B cell (primary cell): ENCODE measurements at regions not wholly inside any gene's neighbourhood (a gene's known extent, or its start where the extent isn't known, plus 50 kb on each side); places are given as distances from the start of the nearest gene placed in this dataset.

Experiments
- CTCF ChIP-seq: fragments of 200-600 bp; IDR thresholded peaks from one replicate; pipeline ENCODE4 v1.8.0; 2022; ENCODE audit warnings: antibody characterized with exemption, mild to moderate bottlenecking
- EZH2 ChIP-seq: IDR thresholded peaks from 2 replicates; pipeline ENCODE4 v1.6.1; 2012; ENCODE audit warnings: borderline replicate concordance, low read depth, mild to moderate bottlenecking, moderate library complexity, low read length; ENCODE audit not compliant: insufficient read depth, poor library complexity, severe bottlenecking

GRCh38 chr4:32744211-32744610 lies 2024.0 kb downstream of the PCDH7 start:
- no peak for TF ChIP-seq EZH2
- TF ChIP-seq CTCF: no peak
